ENCODE measurements at regions not wholly inside any gene's neighbourhood (a gene's known extent, or its start where the extent isn't known, plus 50 kb on each side); places are given as distances from the start of the nearest gene placed in this dataset.

DNA sequence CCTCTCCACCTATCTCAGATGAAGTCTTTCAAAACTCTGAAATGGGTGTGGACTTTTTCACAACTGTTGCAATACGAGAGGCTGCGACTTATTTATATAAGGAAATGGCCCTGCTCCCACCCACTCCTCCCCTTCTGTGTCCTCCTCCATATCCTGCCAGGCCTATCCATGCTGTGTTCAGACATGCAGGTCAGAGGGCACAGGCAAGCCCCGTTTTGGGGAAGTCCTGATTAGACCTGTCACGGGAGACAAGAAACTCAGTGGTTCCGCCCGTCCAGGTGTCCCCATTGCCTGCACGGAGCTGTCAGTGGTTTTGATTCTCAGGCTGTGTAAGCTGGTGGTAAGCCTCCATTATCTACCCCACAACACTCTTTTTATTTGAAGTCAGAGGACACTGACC lies 99.6 kb upstream of the MGAT5 start:
- DNase-seq (ENCODE audit: low read depth in 1 of 2, low spot score in 1 of 2): no peak

DNA sequence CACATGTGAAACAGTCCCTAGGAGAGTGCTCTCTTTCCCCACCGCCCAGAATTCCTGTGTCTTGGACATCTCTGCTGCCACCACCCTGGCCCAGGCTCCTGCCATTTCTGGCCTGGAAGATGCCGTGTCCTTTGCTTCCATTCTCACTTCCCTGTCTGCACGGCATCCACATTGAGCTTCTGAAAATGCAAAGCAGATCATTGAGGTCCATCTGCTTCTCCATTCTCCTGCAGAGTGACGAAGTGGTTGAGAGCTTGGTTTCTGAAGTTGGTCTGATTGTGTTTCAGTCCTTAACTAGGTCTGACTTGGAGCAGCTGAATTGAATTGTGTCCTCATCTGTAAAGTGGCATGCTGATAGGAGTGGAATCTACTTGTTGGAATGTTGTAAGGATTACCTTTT lies 98.7 kb upstream of the MGAT5 start:
- DNase-seq (ENCODE audit: low read depth in 1 of 2, low spot score in 1 of 2): no peak

DNA sequence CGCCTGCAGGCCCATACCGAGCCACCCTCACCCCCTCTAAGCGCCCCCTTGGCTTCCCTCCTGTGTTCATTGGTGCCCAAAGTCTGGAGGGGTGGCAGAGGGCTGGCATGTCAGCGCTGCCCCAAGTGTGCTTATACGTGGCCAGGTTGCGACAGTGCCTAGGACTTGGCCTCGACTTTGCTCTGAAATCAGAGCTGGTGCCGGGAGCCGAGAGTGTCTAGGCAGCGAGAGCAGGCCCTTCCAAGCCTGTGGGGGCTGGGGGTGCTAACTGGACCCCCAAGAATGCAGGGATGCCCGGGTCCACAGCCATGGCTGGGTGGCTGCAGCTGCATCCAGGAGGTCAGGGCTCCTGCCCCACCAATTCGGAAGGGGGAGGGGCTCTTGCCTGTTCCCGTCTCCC lies 95.6 kb upstream of the MGAT5 start:
- no peak for DNase-seq (ENCODE audit: low read depth in 1 of 2, low spot score in 1 of 2)

DNA sequence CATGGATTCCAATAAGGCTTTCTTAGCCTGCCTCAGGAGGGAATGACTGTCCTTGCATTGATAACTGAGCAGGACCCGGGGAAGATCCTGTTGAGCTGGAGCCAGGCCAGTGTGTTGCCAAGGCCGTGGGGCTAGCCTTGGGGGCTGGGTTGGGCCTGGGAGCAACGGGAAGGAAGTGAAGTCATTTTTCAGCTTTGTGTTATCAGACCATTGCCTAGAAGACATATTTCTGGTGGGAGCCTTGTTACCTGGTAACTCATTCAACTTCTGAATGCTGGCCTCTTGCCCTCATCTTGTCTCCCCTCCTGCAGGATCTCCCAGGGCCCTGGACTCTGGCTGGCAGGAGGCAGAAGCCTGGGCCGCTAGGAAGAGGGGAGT lies 92.7 kb upstream of the MGAT5 start:
- no peak for DNase-seq (ENCODE audit: low read depth in 1 of 2, low spot score in 1 of 2)

DNA sequence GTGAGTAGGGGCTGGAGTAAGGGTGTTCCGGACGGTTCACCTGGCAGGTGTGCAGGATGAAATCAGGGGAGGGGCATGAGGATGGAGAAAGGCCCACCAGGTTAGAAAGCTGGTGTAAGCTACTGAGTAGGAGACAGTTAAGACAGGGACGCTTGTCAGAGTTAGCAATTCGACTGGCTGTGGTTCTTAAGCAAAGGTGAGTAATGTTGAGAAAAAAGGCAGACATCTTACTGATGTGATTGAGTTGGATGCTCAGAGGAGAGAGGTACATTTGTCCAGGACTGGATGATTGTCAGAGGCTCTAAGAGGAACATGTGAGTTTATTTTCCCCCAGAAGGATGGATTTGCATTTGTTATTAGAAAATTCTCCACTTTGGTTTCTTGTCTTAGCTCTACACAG lies 90.5 kb upstream of the MGAT5 start:
- no peak for DNase-seq (ENCODE audit: low read depth in 1 of 2, low spot score in 1 of 2)

DNA sequence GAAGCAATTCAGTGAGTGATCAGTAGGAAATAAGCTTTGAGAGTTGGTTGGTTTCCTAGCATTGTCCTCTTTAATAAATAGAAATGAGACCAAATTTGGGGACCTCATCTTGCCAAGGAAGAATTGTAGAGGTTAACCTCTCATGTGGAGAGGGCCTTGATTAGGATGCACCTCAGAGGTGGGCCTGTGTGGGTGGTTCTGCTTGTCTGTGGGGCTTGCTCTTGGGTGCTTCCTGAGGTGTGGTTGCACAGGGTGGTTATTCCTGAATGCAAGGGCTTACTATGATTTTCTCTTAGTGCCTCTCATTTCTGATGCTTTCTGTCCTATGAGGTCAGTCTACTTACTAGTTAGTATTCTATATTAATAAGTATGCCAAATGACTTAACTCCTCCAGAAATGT lies 89.6 kb upstream of the MGAT5 start:
- DNase-seq (ENCODE audit: low read depth in 1 of 2, low spot score in 1 of 2): no peak

DNA sequence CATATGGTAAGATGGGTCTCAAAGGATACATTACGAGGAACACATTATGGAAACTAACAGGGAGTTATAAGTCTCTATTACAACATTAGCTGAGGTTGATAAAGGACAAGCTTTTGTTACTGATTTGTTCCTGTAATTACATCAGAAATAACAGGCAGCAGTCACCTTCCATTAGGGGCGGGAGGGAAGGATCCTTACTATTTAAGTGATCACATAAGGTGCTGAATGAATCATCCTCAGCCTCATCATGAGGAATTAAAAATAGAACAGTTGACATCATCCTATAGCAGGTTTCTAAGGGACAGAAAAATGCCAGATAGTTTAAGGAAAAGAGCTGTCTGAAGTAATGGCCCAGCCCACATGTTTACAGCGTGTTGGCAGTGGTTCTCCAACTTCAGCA lies 86.9 kb upstream of the MGAT5 start:
- DNase-seq (ENCODE audit: low read depth in 1 of 2, low spot score in 1 of 2): no peak

DNA sequence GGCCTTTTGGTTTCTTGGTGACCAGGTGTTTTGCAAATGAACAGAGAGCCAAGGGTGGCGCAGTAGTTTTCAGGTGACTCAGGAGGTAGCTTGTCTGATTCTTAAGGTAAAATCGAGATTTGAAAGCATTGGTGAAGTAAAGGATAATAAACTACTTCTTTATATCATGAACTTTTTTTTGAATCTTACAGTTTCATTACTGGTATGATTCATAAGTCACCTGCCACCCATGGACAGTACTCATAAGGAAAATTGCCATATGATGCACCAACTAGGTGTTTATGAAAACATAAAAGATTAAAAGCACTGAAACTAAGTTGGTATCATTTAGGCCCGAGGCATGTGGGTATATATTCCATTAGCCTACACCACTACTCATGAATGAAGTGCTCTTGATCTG lies 84.1 kb upstream of the MGAT5 start:
- DNase-seq (ENCODE audit: low read depth in 1 of 2, low spot score in 1 of 2): no peak

DNA sequence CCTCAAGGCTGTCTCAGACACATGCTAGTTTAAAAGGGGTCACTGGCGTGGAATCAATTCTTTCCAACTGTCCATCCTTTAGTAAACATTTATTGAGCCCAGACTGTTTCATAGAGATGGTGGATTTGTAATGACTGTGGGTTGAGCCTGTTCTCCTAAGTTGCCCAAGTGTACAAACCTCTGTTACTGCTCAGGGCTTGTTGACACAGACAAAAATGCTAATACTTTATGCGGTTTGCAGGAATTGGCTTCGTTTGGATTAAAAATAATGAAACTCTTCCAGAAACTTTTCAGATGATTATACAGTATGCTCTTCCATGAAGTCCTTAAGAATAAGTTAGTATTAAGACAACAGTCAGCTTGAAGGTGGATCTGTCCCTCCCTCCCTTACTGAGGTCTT lies 83.6 kb upstream of the MGAT5 start:
- DNase-seq (ENCODE audit: low read depth in 1 of 2, low spot score in 1 of 2): no peak

DNA sequence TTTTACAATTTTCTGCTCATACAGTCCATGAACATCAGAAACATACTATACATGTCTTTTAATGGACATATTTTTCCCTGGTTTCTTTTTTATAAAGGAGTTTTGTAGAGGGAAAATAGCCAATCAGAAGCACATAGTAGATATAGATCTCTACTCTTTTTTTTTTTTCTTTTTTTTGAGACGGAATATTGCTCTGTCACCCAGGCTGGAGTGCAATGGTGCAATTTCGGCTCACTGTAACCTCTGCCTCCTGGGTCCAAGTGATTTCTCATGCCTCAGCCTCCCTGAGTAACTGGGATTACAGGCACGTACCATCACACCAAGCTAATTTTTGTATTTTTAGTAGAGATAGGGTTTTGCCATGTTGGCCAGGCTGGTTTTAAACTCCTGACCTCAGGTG lies 83.2 kb upstream of the MGAT5 start:
- no peak for DNase-seq (ENCODE audit: low read depth in 1 of 2, low spot score in 1 of 2)

DNA sequence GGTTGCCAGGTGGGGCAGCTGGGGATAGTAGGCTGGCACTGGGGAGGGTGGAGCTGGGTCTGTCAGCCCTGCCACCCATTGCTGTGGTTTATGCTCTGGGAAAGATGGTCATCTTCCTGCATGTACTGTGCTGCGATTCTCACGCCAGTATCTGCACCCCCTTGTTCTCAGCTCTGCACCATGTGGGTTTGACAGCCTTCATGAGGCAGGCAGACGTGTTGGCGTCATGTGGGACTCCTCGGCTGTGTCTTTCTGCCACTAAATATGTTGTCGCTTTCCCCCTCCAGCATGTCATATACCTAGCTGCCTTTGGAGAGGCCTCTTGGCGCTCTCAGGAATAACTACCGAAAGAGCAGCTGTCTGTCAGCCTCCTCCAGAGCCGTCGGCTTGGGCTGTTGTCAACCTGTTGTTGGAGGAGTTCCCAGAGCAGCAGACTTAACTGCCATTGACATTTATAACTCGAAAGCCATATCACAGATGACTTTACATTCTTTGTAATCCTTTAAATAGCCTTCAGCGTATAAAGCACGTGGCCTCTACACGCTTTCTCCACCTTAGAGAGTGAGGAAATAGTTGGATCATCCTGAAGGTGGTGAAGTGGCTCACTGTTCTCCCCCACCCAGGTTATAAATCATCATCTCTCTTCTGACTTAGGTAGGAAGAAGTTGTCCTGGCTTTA lies 80.4 kb upstream of the MGAT5 start:
- no peak for DNase-seq (ENCODE audit: low read depth in 1 of 2, low spot score in 1 of 2)

DNA sequence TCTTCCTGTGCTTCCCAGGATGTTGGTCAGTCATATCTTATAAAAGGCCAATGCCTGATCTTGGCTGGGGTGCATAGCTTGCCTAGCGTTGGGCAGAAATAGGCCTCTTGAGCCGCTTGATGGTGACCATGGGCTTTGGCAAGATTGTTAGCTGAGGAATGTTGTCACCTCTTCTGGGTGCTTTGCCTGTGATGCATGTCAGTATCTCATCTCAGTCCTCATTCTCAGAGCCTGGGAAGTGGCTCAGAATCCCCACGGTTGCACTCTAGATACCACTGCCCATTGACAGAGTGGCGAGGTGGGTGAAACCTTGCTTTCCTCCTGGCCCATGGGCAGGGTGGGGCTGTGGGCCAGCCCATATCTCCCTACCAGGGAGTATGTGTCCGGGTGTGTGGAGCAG lies 79.2 kb upstream of the MGAT5 start:
- DNase-seq (ENCODE audit: low read depth in 1 of 2, low spot score in 1 of 2): no peak

DNA sequence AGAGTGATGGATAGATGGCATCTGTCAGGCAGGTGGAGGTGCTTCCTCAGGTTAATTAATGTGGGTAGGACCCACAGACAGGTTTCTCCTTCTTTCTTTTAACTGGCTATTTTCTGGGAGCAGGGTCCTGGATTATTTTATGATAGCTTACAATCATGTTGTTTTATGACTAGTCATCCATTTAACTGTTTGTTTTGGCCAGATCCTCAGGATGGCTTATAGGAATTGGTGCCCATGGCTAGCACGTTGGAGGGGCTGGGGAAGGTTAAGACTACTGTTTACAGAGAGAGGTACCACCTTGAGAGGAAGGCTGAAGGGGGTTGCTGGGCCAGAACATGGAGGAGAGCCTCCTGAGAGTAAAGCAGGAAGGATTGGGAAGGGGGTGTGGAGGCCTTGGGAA lies 78.0 kb upstream of the MGAT5 start:
- DNase-seq (ENCODE audit: low read depth in 1 of 2, low spot score in 1 of 2): no peak

DNA sequence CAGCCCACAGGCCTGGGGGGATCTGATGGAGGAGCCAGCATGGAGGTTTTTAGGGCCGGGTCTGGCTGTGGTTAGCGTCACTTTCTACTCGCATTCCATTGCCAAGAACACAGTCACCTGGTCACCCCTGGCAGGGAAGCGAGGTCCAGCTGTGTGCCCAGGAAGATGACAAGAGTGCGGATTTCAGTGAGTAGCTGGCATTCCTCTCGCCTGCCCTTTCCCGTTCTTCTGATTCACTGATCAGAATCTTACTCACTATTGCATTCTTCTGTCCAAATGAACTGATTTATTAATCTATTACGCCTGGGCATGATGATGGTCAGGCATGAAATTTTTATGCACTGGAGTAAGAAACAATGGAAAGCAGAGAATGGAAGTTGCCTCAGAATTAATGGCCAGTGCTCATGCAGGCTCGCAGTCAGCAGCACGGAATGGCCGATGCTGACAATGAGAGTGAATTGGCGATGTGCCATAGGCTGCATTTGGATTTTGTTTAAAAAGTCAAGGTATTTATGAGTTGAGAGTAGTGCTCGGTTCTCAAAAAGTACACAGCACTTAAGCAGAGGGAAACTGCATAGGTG lies 76.4 kb upstream of the MGAT5 start:
- no peak for DNase-seq (ENCODE audit: low read depth in 1 of 2, low spot score in 1 of 2)

DNA sequence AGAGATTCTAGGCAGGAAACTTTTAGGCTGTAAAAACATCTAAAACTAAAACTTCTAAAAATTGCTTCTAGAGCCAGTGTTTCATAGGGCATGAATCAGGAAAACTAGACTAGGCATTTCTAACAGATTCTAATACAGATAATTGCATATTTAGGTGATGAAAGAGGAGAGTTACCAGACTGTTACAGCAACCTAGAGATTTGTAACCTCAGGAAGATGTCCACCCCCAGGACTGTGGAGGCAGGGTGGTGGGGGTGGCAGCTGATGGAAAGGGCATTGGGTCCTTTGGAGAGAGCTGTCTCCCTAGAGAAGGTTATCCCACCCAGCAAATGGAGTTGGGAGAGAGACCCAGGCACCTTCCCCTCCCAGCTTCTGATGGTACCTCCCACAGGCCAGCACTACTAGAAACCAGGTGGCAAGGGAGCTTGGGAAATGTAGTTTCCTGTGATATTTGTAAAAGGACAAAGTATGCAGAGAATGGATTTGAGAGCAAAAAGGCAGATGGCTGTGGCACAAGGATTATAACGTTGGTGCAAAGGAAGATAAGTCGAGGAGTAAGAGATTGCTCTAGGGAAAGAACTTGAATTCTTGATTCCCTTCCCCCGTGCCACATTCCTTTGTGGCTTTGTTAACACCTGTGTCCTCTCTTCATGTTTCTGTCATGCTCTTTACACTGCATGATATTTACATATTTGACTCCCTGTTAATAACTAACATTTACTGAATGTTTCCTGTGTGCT lies 75.6 kb upstream of the MGAT5 start:
- no peak for DNase-seq (ENCODE audit: low read depth in 1 of 2, low spot score in 1 of 2)

DNA sequence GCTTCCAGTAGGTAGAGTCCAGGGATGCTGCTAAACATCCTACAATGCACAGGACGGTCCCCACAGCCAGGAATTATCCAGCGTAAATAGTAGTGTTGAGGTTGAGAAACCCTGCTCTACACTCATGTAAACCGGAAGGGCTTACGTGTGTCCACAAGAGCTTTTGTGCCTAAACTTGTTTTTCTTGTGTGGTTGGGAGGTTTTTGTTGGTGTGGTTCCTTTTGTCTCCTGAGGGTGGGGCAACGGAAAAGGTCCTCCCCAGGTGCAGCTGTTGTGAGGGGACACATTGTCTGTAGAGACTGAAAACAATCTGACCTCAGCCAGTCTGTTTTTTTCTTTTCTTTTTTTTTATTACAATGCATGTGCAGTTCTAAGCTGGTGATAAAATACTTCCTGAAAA lies 72.7 kb upstream of the MGAT5 start:
- DNase-seq (ENCODE audit: low read depth in 1 of 2, low spot score in 1 of 2): no peak

DNA sequence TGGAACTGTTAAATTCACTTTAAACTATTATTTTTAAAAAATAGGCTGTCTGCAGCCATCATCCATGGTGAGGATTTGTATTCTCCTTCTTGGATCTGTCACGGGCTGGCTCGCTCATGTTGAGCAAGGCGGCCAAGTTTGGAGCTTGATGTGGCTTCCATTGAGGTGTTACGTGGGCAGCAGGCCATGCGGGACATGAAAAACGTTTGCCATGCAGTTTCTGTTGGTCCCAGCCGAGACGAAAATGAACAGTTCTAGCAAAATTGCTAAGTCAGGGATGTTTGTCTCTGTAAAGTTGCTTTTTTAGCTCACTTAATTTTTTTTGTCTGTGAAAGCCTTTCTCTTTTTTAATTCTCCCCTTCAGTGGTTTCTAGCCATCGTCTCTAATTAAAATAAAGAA lies 70.2 kb upstream of the MGAT5 start:
- DNase-seq (ENCODE audit: low read depth in 1 of 2, low spot score in 1 of 2): no peak

DNA sequence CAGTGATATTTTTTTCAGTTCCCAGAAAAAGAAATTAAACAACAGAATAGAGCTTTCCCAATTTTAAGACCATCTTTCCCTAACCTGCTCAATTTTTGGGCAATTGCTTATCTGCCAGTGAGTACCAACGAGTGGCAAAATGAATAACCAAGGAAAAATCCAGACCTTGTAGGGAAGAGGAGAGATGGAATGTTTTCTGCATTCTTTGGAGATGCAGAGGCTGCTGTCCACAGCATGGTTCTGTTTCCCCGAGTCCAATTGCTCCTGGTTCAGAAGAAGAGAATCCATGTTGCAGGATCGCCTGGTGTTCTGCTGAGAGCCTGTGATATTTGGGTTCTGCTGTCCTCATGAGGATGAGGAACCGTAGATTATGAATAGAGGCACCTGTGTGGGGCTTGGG lies 68.2 kb upstream of the MGAT5 start:
- no peak for DNase-seq (ENCODE audit: low read depth in 1 of 2, low spot score in 1 of 2)

DNA sequence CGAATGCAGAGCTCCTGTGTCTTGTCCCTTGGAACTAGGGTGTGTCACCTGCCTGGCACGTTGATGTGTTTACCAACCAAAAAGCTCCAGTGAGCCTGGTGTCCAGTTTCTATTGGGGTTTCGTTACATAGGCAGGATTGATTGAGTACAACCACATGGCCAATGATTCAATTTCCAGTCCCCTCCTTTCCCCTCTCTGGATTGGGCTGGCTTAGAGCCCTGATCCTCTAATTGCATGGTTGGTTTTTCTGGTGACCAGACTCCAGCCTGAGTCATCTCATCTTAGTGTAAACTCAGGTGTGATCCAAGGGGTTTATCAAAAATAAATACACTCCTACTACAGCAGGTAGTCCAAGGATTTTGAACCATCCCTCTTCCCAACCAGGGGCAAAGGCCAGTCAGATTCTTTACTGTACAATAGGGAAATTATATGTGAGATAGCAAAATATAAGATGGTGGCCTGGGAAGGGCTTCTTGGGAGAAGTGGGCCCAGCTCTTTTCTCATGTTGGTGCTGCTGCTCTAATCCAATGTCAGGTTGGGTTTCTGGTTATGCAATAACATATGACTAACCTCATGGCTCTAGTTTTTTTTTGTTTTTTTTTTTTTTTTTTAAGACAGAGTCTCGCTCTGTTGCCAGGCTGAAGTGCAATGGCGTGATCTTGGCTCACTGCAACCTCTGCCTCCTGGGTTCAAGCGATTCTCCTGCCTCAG lies 64.7 kb upstream of the MGAT5 start:
- no peak for DNase-seq (ENCODE audit: low read depth in 1 of 2, low spot score in 1 of 2)

DNA sequence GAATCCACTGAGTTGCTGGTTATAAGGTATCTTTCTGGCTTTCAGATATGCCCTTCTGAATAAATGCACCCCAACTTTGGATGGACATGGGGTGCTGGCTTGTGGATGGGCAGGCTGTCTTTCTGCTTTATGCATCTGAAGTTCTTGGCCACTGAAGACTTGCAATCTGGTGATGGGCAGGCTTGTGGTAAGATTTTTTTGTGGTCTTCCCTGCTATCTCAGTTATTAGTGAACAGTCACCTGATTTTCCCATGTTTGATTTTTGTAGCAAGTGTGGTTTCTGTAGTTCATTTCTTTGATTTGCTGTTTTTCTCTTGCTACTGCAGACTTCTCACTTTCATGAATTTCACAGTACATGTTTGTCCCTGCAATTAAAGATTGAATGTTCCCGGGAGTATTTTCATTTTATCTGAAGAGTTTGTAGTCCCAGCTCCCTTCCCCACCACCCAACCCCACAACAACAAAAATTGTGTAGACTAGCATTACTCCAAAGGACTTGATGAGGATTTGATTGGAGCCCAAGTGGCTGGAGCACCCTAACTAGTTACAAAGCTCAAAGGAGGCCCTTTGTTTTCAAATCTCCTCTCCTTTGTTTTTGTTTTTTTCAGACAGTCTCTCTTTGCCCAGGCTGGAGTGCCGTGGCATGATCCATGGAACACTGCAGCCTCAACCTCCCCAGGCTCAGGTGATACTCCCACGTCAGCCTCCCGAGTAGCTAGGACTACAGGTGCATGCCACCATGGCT lies 63.6 kb upstream of the MGAT5 start:
- DNase-seq (ENCODE audit: low read depth in 1 of 2, low spot score in 1 of 2): no peak

DNA sequence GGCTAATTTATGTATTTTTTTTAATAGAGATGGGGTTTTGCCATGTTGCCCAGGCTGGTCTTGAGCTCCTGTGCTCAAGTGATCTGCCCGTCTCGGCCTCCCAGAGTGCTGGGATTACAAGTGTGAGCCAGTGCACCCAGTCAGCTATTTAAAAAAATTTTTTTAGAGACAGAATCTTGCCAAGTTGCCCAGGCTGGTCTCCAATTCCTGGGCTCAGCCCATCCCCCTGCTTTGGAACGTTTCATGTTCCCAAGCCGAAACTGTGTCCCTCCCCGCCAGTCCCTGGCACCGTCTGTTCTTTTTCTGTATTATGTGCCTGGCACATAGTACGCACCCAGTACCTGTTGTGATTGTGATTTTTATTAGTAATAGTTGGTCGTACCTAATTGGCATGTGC lies 63.1 kb upstream of the MGAT5 start:
- DNase-seq (ENCODE audit: low read depth in 1 of 2, low spot score in 1 of 2): no peak

DNA sequence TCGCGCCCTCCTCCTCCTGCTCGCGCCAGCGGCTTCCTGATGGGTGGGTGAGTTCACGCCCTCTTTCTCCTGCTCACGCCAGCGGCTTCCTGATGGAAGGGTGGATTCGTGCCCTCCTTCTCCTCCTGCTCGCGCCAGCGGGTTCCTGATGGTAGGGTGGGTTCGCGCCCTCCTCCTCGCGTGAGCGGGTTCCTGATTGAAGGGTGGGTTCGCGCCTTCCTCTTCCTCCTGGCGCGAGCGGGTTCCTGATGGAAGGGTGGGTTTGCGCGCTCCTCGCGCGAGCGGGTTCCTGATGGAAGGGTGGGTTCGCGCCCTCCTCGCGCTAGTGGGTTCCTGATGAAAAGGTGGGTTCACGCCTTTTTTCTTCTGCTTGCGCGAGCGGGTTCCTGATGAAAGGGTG lies 62.0 kb upstream of the MGAT5 start:
- no peak for DNase-seq (ENCODE audit: low read depth in 1 of 2, low spot score in 1 of 2)

Measured in stimulated activated CD4-positive, alpha-beta T cell treated with anti-CD3 and anti-CD28 coated beads, Interleukin-15, amount 100 ng/mL, for 1 hour (primary cell).